Vagina (tissue), 2 donors: ENCODE measurements at regions not wholly inside any gene's neighbourhood (a gene's known extent, or its start where the extent isn't known, plus 50 kb on each side); places are given as distances from the start of the nearest gene placed in this dataset.

Experiments used
- POLR2A ChIP-seq, 2 donors: fragments of 450-650 bp; IDR thresholded peaks; one replicate each; pipeline ENCODE4 v1.6.1; 2017; ENCODE audit warnings: antibody characterized with exemption in 2 of 2, mild to moderate bottlenecking in 2 of 2, moderate library complexity in 2 of 2
- POLR2AphosphoS5 ChIP-seq, 2 donors: sonication (generic); formaldehyde crosslinking; IDR thresholded peaks; one replicate each; pipeline ENCODE4 v1.9.0; 2017; ENCODE audit warnings: antibody characterized with exemption in 2 of 2, mild to moderate bottlenecking in 2 of 2, low read depth in 1 of 2; ENCODE audit not compliant: insufficient read depth in 1 of 2
- TF ChIP-seq, protein P1 (sequence below), 3 experiments: fragments of 450-650 bp in 2 of 3; fragments of 200-600 bp in 1 of 3; sonication (generic) in 1 of 3; IDR thresholded peaks; one replicate each; pipeline ENCODE4 v1.5.1; 2017 to 2019; ENCODE audit warnings: antibody characterized with exemption in 3 of 3, mild to moderate bottlenecking in 2 of 3, moderate library complexity in 2 of 3

GRCh38 chr6:23499549-23499948, 626.5 kb upstream of the NRSN1 start:
- TF ChIP-seq, protein P1, sequence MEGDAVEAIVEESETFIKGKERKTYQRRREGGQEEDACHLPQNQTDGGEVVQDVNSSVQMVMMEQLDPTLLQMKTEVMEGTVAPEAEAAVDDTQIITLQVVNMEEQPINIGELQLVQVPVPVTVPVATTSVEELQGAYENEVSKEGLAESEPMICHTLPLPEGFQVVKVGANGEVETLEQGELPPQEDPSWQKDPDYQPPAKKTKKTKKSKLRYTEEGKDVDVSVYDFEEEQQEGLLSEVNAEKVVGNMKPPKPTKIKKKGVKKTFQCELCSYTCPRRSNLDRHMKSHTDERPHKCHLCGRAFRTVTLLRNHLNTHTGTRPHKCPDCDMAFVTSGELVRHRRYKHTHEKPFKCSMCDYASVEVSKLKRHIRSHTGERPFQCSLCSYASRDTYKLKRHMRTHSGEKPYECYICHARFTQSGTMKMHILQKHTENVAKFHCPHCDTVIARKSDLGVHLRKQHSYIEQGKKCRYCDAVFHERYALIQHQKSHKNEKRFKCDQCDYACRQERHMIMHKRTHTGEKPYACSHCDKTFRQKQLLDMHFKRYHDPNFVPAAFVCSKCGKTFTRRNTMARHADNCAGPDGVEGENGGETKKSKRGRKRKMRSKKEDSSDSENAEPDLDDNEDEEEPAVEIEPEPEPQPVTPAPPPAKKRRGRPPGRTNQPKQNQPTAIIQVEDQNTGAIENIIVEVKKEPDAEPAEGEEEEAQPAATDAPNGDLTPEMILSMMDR (IDR thresholded peaks at IDR 0.05): no peak
- TF ChIP-seq POLR2A (IDR thresholded peaks at IDR 0.05): no peak
- TF ChIP-seq POLR2AphosphoS5 (IDR thresholded peaks at IDR 0.05; ENCODE audit: insufficient read depth in 1 of 2, low read depth in 1 of 2): no peak
